H9 (cell line): ENCODE measurements at regions not wholly inside any gene's neighbourhood (a gene's known extent, or its start where the extent isn't known, plus 50 kb on each side); places are given as distances from the start of the nearest gene placed in this dataset.

ENCODE experiments used
- DNase-seq: peaks from one replicate; pipeline ENCODE4 v3.0.0-alpha.2; 2017
- H2AFZ ChIP-seq: one replicate; pipeline ENCODE4 v1.6.1; 2013; ENCODE audit warnings: mild to moderate bottlenecking, low read length, control low read depth, moderate library complexity
- H2AK5ac ChIP-seq: 2 replicates; pipeline ENCODE4 v1.6.1; 2013; ENCODE audit warnings: low read length, control low read depth, mixed read lengths; ENCODE audit not compliant: insufficient read length
- H2BK120ac ChIP-seq: one replicate; pipeline ENCODE4 v1.6.1; 2013; ENCODE audit warnings: low read depth, mild to moderate bottlenecking, low read length, control low read depth, inconsistent platforms; ENCODE audit not compliant: poor library complexity, severe bottlenecking
- H2BK12ac ChIP-seq: 2 replicates; pipeline ENCODE4 v1.6.1; 2013; ENCODE audit warnings: low read length, control low read depth, mixed read lengths, low read depth; ENCODE audit not compliant: insufficient read length
- H2BK15ac ChIP-seq: 2 replicates; pipeline ENCODE4 v1.6.1; 2013; ENCODE audit warnings: low read depth, low read length, control low read depth
- H2BK20ac ChIP-seq: one replicate; pipeline ENCODE4 v1.6.1; 2013; ENCODE audit warnings: low read depth, mild to moderate bottlenecking, low read length, control low read depth, inconsistent platforms; ENCODE audit not compliant: poor library complexity, severe bottlenecking
- H2BK5ac ChIP-seq: 2 replicates; pipeline ENCODE4 v1.6.1; 2013; ENCODE audit warnings: low read length, control low read depth, mixed read lengths; ENCODE audit not compliant: insufficient read length
- H3K14ac ChIP-seq: 2 replicates; pipeline ENCODE4 v1.6.1; 2013; ENCODE audit warnings: low read length, control low read depth; ENCODE audit not compliant: insufficient read depth
- H3K18ac ChIP-seq: 2 replicates; pipeline ENCODE4 v1.6.1; 2013; ENCODE audit warnings: low read depth, mild to moderate bottlenecking, mixed read lengths, low read length, control low read depth; ENCODE audit not compliant: insufficient read length
- H3K23ac ChIP-seq: 2 replicates; pipeline ENCODE4 v1.6.1; 2013; ENCODE audit warnings: low read length, control low read depth, mixed read lengths, low read depth; ENCODE audit not compliant: insufficient read length
- H3K23me2 ChIP-seq: 2 replicates; pipeline ENCODE4 v1.6.1; 2013; ENCODE audit warnings: low read depth, mild to moderate bottlenecking, mixed read lengths, low read length, control low read depth; ENCODE audit not compliant: insufficient read length, poor library complexity, severe bottlenecking
- H3K27ac ChIP-seq: 2 replicates; pipeline ENCODE4 v1.5.1; 2013; ENCODE audit warnings: low read length, control low read depth, mixed read lengths, low read depth; ENCODE audit not compliant: insufficient read length
- H3K27me3 ChIP-seq: 2 replicates; pipeline ENCODE4 v1.6.1; 2013; ENCODE audit warnings: low read length, control low read depth, inconsistent platforms; ENCODE audit not compliant: insufficient read depth
- H3K4ac ChIP-seq: 2 replicates; pipeline ENCODE4 v1.6.1; 2013; ENCODE audit warnings: low read depth, mild to moderate bottlenecking, control low read depth, inconsistent platforms, low read length, moderate library complexity
- H3K4me1 ChIP-seq: 2 replicates; pipeline ENCODE4 v1.6.1; 2013; ENCODE audit warnings: low read length, control low read depth, inconsistent platforms; ENCODE audit not compliant: insufficient read depth
- H3K4me2 ChIP-seq: 2 replicates; pipeline ENCODE4 v1.6.1; 2013; ENCODE audit warnings: low read length, control low read depth, mixed read lengths; ENCODE audit not compliant: insufficient read length, insufficient read depth
- H3K56ac ChIP-seq: 2 replicates; pipeline ENCODE4 v1.6.1; 2013; ENCODE audit warnings: low read depth, mild to moderate bottlenecking, mixed read lengths, low read length, control low read depth; ENCODE audit not compliant: insufficient read length
- H3K79me1 ChIP-seq: 2 replicates; pipeline ENCODE4 v1.6.1; 2013; ENCODE audit warnings: low read depth, mild to moderate bottlenecking, moderate library complexity, low read length, control low read depth, inconsistent platforms; ENCODE audit not compliant: insufficient read depth, poor library complexity, severe bottlenecking
- H3K79me2 ChIP-seq: 2 replicates; pipeline ENCODE4 v1.6.1; 2013; ENCODE audit warnings: low read length, control low read depth, inconsistent platforms; ENCODE audit not compliant: insufficient read depth
- H3K9ac ChIP-seq: 2 replicates; pipeline ENCODE4 v1.6.1; 2013; ENCODE audit warnings: low read length, control low read depth, mixed read lengths; ENCODE audit not compliant: insufficient read length; ENCODE audit errors: extremely low read depth
- H3K9me3 ChIP-seq: one replicate; pipeline ENCODE4 v1.6.1; 2013; ENCODE audit warnings: low read depth, low read length, inconsistent platforms; ENCODE audit not compliant: control insufficient read depth
- H3T11ph ChIP-seq: one replicate; pipeline ENCODE4 v1.6.1; 2013; ENCODE audit warnings: mild to moderate bottlenecking, low read length, control low read depth, inconsistent platforms
- H4K20me1 ChIP-seq: one replicate; pipeline ENCODE4 v1.6.1; 2013; ENCODE audit not compliant: control insufficient read depth, insufficient read length, insufficient read depth
- H4K5ac ChIP-seq: 2 replicates; pipeline ENCODE4 v1.6.1; 2013; ENCODE audit warnings: low read depth, mild to moderate bottlenecking, mixed read lengths, low read length, control low read depth; ENCODE audit not compliant: insufficient read length
- H4K8ac ChIP-seq: replicated peaks from 2 replicates; pipeline ENCODE4 v1.6.1; 2013; ENCODE audit warnings: low read length, control low read depth, mixed read lengths, low read depth; ENCODE audit not compliant: insufficient read length
- H4K91ac ChIP-seq: 2 replicates; pipeline ENCODE4 v1.6.1; 2013; ENCODE audit warnings: low read depth, mild to moderate bottlenecking, moderate library complexity, mixed read lengths, low read length, control low read depth; ENCODE audit not compliant: insufficient read length
- H3K27ac Mint-ChIP-seq, 3 experiments: 2 replicates in 2 of 3; 3 replicates in 1 of 3; pipeline ENCODE4 v1.8.0; 2020 to 2021; ENCODE audit warnings: mixed read lengths in 3 of 3, mild to moderate bottlenecking in 1 of 3, moderate library complexity in 1 of 3
- H3K27me3 Mint-ChIP-seq: 2 replicates; pipeline ENCODE4 v1.8.0; 2021; ENCODE audit warnings: low read depth, mild to moderate bottlenecking, moderate library complexity, mixed read lengths
- H3K36me3 Mint-ChIP-seq, 3 experiments: 2 replicates in 2 of 3; 3 replicates in 1 of 3; pipeline ENCODE4 v1.8.0; 2020 to 2021; ENCODE audit warnings: low read depth in 3 of 3, mixed read lengths in 3 of 3; ENCODE audit not compliant: insufficient read depth in 1 of 3
- H3K4me1 Mint-ChIP-seq, 2 experiments: 2 replicates each; pipeline ENCODE4 v1.8.0; 2020; ENCODE audit warnings: mixed read lengths in 2 of 2
- H3K4me3 Mint-ChIP-seq, 2 experiments: 2 replicates in 1 of 2; 3 replicates in 1 of 2; pipeline ENCODE4 v1.8.0; 2020 to 2021; ENCODE audit warnings: mild to moderate bottlenecking in 2 of 2, mixed read lengths in 2 of 2, moderate library complexity in 1 of 2
- H3K9me3 Mint-ChIP-seq, 2 experiments: 2 replicates in 1 of 2; 3 replicates in 1 of 2; pipeline ENCODE4 v1.8.0; 2020; ENCODE audit warnings: mild to moderate bottlenecking in 2 of 2, mixed read lengths in 2 of 2, moderate library complexity in 1 of 2
- WGBS: extraction: QIAGEN DNeasy Blood & Tissue Kit; methylation state at CpG from one replicate; pipeline ENCODE4 v1.1.7; 2013; ENCODE audit warnings: missing lambda C conversion rate, low lambda C conversion rate, mixed read lengths; ENCODE audit not compliant: insufficient read length; ENCODE audit errors: extremely low coverage; 5-methylcytosine and 5-hydroxymethylcytosine counted together
- TF ChIP-seq, protein P1 (sequence below): fragments of 200-600 bp; sonication (generic); conservative IDR thresholded peaks from 3 replicates; pipeline ENCODE4 v1.8.0; 2021; ENCODE audit warnings: antibody characterized with exemption, mild to moderate bottlenecking

- Mint-ChIP-seq H3K27me3 (no peaks in the 10 kb centered on the region), H3K4me1 (peaks cover 18 to 28% of the 10 kb centered on the region in 2 experiments), H3K36me3 (no peaks in the 10 kb centered on the region), H3K27ac (no peak overlapping the region), H3K4me3 (no peak overlapping the region), H3K9me3 (no peaks in the 10 kb centered on the region; a peak in 1 of 5 replicates)
- Histone ChIP-seq H4K5ac (no peak overlapping the region), H3K27ac (no peak overlapping the region), H4K20me1 (no peaks in the 10 kb centered on the region), H3K4me2 (no peak overlapping the region), H2BK15ac (no peak overlapping the region), H2BK20ac (no peak overlapping the region), H3K79me1 (no peaks in the 10 kb centered on the region), H3K56ac (no peak overlapping the region), H4K8ac (no peak overlapping the region), H3K18ac (no peak overlapping the region), H3K4ac (no peak overlapping the region), H3K79me2 (no peaks in the 10 kb centered on the region; the same call in 1 of the 2 replicates), H3K27me3 (no peaks in the 10 kb centered on the region), H3K9me3 (no peaks in the 10 kb centered on the region), H4K91ac (no peak overlapping the region), H3K23ac (no peak overlapping the region), H2BK12ac (no peak overlapping the region), H2BK120ac (no peak overlapping the region), H2AFZ (no peak overlapping the region), H2AK5ac (no peak overlapping the region), H2BK5ac (no peak overlapping the region), H3T11ph (no peak overlapping the region), H3K14ac (no peak overlapping the region), H3K9ac (no peak overlapping the region), H3K4me1 (peaks cover 4% of the 10 kb centered on the region; the same call in 1 of the 2 replicates), H3K23me2 (no peaks in the 10 kb centered on the region)
- WGBS, result no CpG with 5 or more reads among the region's 5 CpGs
- DNase-seq, result no peak
- TF ChIP-seq, protein P1, sequence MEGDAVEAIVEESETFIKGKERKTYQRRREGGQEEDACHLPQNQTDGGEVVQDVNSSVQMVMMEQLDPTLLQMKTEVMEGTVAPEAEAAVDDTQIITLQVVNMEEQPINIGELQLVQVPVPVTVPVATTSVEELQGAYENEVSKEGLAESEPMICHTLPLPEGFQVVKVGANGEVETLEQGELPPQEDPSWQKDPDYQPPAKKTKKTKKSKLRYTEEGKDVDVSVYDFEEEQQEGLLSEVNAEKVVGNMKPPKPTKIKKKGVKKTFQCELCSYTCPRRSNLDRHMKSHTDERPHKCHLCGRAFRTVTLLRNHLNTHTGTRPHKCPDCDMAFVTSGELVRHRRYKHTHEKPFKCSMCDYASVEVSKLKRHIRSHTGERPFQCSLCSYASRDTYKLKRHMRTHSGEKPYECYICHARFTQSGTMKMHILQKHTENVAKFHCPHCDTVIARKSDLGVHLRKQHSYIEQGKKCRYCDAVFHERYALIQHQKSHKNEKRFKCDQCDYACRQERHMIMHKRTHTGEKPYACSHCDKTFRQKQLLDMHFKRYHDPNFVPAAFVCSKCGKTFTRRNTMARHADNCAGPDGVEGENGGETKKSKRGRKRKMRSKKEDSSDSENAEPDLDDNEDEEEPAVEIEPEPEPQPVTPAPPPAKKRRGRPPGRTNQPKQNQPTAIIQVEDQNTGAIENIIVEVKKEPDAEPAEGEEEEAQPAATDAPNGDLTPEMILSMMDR, result no peak
These were observed 100.1 kb upstream of the ERG start for GRCh38 chr21:38598413-38598812.
